ENCODE measurements at regions not wholly inside any gene's neighbourhood (a gene's known extent, or its start where the extent isn't known, plus 50 kb on each side); places are given as distances from the start of the nearest gene placed in this dataset.

DNA sequence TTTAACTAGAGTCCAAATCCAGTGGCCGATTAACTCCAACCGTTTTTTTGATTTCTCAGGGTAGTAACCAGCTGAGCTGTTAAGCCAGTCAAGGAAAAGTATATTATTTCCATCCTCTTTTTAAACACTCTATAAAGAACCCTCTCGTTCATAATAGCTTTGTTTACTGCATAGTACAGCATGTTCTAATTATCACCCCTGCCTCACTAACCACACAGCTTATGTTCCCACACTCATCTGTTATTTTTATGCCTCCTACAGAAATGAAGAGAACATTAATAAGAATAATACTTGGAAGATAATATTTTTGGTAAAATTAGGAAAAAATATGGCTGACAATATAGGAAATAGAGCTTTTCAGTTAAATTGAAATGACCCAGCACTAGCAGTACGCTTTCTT is 2132.8 kb upstream of the CELF4 start:
- Mint-ChIP-seq H3K4me1 (ENCODE audit: low read depth, unreplicated experiment) (no peaks in the 10 kb centered on the region), H3K9me3 (ENCODE audit: unreplicated experiment) (no peaks in the 10 kb centered on the region), H3K4me3 (ENCODE audit: unreplicated experiment) (no peak overlapping the region), H3K27ac (ENCODE audit: unreplicated experiment) (no peak overlapping the region), H3K36me3 (ENCODE audit: insufficient read depth, unreplicated experiment) (no peaks in the 10 kb centered on the region), H3K27me3 (ENCODE audit: insufficient read depth, unreplicated experiment) (no peaks in the 10 kb centered on the region)
- ChIA-PET CTCF (no interaction called here), POLR2A (no interaction called here)
- no peaks in the 10 kb centered on the region for H3K27me3 ChIP-seq (replicated peaks; ENCODE audit: control insufficient read depth, insufficient read depth, low read length)
- H3K9me3 ChIP-seq, result no peaks in the 10 kb centered on the region
- TF ChIP-seq, protein P1, sequence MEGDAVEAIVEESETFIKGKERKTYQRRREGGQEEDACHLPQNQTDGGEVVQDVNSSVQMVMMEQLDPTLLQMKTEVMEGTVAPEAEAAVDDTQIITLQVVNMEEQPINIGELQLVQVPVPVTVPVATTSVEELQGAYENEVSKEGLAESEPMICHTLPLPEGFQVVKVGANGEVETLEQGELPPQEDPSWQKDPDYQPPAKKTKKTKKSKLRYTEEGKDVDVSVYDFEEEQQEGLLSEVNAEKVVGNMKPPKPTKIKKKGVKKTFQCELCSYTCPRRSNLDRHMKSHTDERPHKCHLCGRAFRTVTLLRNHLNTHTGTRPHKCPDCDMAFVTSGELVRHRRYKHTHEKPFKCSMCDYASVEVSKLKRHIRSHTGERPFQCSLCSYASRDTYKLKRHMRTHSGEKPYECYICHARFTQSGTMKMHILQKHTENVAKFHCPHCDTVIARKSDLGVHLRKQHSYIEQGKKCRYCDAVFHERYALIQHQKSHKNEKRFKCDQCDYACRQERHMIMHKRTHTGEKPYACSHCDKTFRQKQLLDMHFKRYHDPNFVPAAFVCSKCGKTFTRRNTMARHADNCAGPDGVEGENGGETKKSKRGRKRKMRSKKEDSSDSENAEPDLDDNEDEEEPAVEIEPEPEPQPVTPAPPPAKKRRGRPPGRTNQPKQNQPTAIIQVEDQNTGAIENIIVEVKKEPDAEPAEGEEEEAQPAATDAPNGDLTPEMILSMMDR (IDR thresholded peaks at IDR 0.05; ENCODE audit: insufficient read depth in 1 of 2, low read depth in 1 of 2, low read length in 1 of 2, severe bottlenecking in 1 of 2, unreplicated experiment in 1 of 2), result no peak
- no peak overlapping the region for H3K4me3 ChIP-seq (ENCODE audit: low read depth, low read length)
- no TSS peak for BruUV-seq (replicated peaks)
- intact Hi-C loops (cut with micrococcal nuclease; ENCODE audit: unreplicated experiment), result no loop called here
- H3K4me1 ChIP-seq, result peaks cover 5% of the 10 kb centered on the region; the same call in 1 of the 2 replicates
- no peak for DNase-seq
- H3K36me3 ChIP-seq (ENCODE audit: control insufficient read depth, insufficient read depth, low read length), result no peaks in the 10 kb centered on the region

DNA sequence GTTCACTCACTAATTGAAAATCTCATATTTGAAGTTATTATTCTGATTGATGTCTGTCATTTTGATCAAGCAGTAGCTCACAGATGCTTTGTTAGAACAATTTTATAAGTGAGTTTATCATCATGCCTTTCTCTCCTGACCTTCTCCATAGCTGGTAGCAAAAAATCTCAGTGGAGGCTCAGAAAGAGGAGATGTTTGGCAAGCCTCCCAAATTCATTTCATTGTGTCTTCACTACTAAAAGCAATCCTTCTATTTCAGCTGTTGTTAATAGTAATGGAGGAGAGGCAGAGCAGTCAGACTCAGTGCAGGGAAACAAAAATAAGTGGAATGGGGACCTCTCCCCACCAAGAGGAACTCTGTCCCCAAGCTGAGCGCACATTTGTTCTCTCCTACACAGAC is 2127.8 kb upstream of the CELF4 start:
- H3K4me1 ChIP-seq, result no peaks in the 10 kb centered on the region
- ChIA-PET POLR2A (no interaction called here), CTCF (no interaction called here)
- no peaks in the 10 kb centered on the region for H3K27me3 ChIP-seq (replicated peaks; ENCODE audit: control insufficient read depth, insufficient read depth, low read length)
- Mint-ChIP-seq H3K9me3 (ENCODE audit: unreplicated experiment) (no peaks in the 10 kb centered on the region), H3K27ac (ENCODE audit: unreplicated experiment) (no peak overlapping the region), H3K4me1 (ENCODE audit: low read depth, unreplicated experiment) (no peaks in the 10 kb centered on the region), H3K36me3 (ENCODE audit: insufficient read depth, unreplicated experiment) (no peaks in the 10 kb centered on the region), H3K4me3 (ENCODE audit: unreplicated experiment) (no peak overlapping the region), H3K27me3 (ENCODE audit: insufficient read depth, unreplicated experiment) (no peaks in the 10 kb centered on the region)
- intact Hi-C loops (cut with micrococcal nuclease; ENCODE audit: unreplicated experiment), result no loop called here
- no peaks in the 10 kb centered on the region for H3K36me3 ChIP-seq (ENCODE audit: control insufficient read depth, insufficient read depth, low read length)
- BruUV-seq (replicated peaks), result no TSS peak
- DNase-seq, result no peak
- no peak overlapping the region for H3K4me3 ChIP-seq (ENCODE audit: low read depth, low read length)
- no peaks in the 10 kb centered on the region for H3K9me3 ChIP-seq
- TF ChIP-seq, protein P1 (IDR thresholded peaks at IDR 0.05; ENCODE audit: insufficient read depth in 1 of 2, low read depth in 1 of 2, low read length in 1 of 2, severe bottlenecking in 1 of 2, unreplicated experiment in 1 of 2), result no peak

DNA sequence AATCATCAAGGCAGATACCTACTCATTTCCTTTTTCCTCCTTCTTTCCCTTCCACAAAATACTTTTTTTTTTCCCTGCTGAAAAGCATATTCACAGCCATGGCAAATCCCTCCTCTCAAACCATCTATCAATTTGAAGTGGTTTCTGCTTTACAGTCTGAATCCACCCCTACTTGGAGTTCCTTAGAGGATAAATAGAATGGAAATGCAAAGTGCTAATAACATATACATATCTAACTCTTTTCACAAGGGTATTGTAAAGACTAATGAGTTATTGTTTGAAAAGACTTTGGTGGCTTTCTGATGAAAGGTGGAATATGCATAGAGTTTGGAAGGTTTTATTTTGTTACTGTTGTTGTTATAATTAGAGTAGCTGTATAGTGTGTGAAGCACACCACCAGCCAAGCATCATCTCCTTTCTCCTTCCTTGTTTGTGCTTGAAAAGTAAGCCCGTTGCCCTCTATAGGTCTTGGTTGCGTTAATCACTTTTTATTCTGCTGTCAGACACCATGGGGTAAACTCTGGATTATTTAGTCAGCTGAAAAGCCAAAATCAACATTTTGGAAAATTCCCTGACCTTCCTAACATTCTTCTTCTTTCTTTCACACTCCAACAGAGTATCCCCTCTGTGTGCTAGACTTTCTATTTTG is 2126.9 kb upstream of the CELF4 start:
- Mint-ChIP-seq H3K4me3 (ENCODE audit: unreplicated experiment) (no peak overlapping the region), H3K4me1 (ENCODE audit: low read depth, unreplicated experiment) (no peaks in the 10 kb centered on the region), H3K27me3 (ENCODE audit: insufficient read depth, unreplicated experiment) (no peaks in the 10 kb centered on the region), H3K27ac (ENCODE audit: unreplicated experiment) (no peak overlapping the region), H3K36me3 (ENCODE audit: insufficient read depth, unreplicated experiment) (no peaks in the 10 kb centered on the region), H3K9me3 (ENCODE audit: unreplicated experiment) (no peaks in the 10 kb centered on the region)
- no TSS peak for BruUV-seq (replicated peaks)
- Histone ChIP-seq H3K4me3 (ENCODE audit: low read depth, low read length) (no peak overlapping the region), H3K4me1 (no peaks in the 10 kb centered on the region), H3K36me3 (ENCODE audit: control insufficient read depth, insufficient read depth, low read length) (no peaks in the 10 kb centered on the region), H3K9me3 (no peaks in the 10 kb centered on the region), H3K27me3 (replicated peaks; ENCODE audit: control insufficient read depth, insufficient read depth, low read length) (no peaks in the 10 kb centered on the region)
- TF ChIP-seq, protein P1 (IDR thresholded peaks at IDR 0.05; ENCODE audit: insufficient read depth in 1 of 2, low read depth in 1 of 2, low read length in 1 of 2, severe bottlenecking in 1 of 2, unreplicated experiment in 1 of 2), result no peak
- no peak for DNase-seq
- ChIA-PET POLR2A (no interaction called here), CTCF (no interaction called here)
- intact Hi-C loops (cut with micrococcal nuclease; ENCODE audit: unreplicated experiment), result no loop called here

All from Caco-2 (cell line).